ENCODE measurements at regions not wholly inside any gene's neighbourhood (a gene's known extent, or its start where the extent isn't known, plus 50 kb on each side); places are given as distances from the start of the nearest gene placed in this dataset.

- TF ChIP-seq EZH2phosphoT487 (conservative IDR thresholded peaks at IDR 0.05; ENCODE audit: low read length), result no peak
- no peak for TF ChIP-seq CTCF (IDR thresholded peaks at IDR 0.05; ENCODE audit: insufficient read depth, low read length, poor library complexity, severe bottlenecking)
Observed at GRCh38 chr6:20038410-20039204, 173.7 kb downstream of the MBOAT1 start.
